Activated CD4-positive, alpha-beta memory T cell treated with anti-CD3 and anti-CD28 coated beads for 36 hours (primary cell): ENCODE measurements at regions not wholly inside any gene's neighbourhood (a gene's known extent, or its start where the extent isn't known, plus 50 kb on each side); places are given as distances from the start of the nearest gene placed in this dataset.

ENCODE experiments used
- CTCF ChIA-PET: fragments of 350-600 bp; sonication (Branson Sonifier 250); formaldehyde crosslinking; loops from one replicate; lab custom pipeline; 2021; ENCODE audit warnings: antibody characterized with exemption, inconsistent platforms; lab: Charles Lee
- POLR2A ChIA-PET: fragments of 350-600 bp; sonication (Branson Sonifier 250); formaldehyde crosslinking; loops from one replicate; lab custom pipeline; 2021; ENCODE audit warnings: antibody characterized with exemption; lab: Charles Lee
- DNase-seq: peaks from one replicate; pipeline ENCODE4 v3.0.0-alpha.2; 2020
- H3K27ac Mint-ChIP-seq: one replicate; pipeline ENCODE4 v1.8.0; 2021; ENCODE audit warnings: mixed read lengths
- H3K27me3 Mint-ChIP-seq: one replicate; pipeline ENCODE4 v1.8.0; 2021; ENCODE audit warnings: mixed read lengths
- H3K36me3 Mint-ChIP-seq: one replicate; pipeline ENCODE4 v1.8.0; 2021; ENCODE audit warnings: mixed read lengths
- H3K4me1 Mint-ChIP-seq: one replicate; pipeline ENCODE4 v1.8.0; 2021; ENCODE audit warnings: low read depth, mixed read lengths
- H3K4me3 Mint-ChIP-seq: one replicate; pipeline ENCODE4 v1.8.0; 2021; ENCODE audit warnings: mild to moderate bottlenecking, mixed read lengths
- H3K9me3 Mint-ChIP-seq: one replicate; pipeline ENCODE4 v1.8.0; 2021; ENCODE audit warnings: mixed read lengths
- intact Hi-C: fragments of 100-400 bp; cut with micrococcal nuclease; formaldehyde crosslinking; loops from one replicate; pipeline ENCODE4 v1.15.1; 2023

DNA sequence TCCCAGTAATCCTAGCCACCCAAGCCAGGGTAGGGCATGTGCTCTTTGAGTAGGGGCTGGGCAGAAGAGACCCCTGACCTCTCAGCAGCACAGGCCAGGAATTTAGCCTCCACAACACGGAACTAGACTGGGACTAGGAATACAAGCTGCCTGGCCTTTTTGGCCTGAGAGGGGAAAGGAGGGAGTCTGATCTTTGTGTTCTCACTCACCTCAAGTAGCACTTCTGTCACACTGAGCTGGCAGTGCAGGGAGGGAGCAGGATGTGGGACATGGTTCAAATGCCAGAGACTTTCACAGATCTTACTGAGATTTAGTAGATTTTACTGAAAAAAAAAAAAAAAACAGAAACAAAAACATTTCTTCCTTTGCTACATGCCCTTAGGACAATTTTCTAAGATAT, 395.2 kb downstream of the CMPK2 start:
- no peak overlapping the region for H3K4me3 Mint-ChIP-seq
- H3K4me1 Mint-ChIP-seq: no peaks in the 10 kb centered on the region
- no peak overlapping the region for H3K27ac Mint-ChIP-seq
- ChIA-PET POLR2A (no interaction called here), CTCF (no interaction called here)
- peaks cover 6% of the 10 kb centered on the region for H3K9me3 Mint-ChIP-seq
- intact Hi-C loops: no loop called here
- DNase-seq: no peak
- peaks cover 2% of the 10 kb centered on the region for H3K27me3 Mint-ChIP-seq
- no peaks in the 10 kb centered on the region for H3K36me3 Mint-ChIP-seq

DNA sequence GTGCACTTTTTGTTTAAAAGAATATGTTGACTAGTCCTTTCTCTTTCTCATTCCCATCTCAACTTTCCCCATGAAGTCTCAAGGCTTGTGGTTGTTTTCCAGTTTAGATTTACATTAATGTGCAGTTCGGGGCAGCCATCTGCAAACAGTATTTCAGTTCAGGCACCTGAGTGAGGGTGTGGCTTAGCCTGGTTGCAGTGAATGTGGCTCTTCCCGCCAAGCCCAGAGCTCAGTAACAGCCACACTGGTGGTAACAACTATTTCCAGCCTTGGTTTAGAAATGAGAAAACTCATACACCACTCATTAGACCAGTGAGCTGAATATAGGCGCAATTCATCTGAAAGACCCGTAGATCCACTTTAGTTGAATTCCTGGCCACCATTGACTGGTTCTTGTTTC, 394.3 kb downstream of the CMPK2 start:
- H3K9me3 Mint-ChIP-seq: peaks cover 5% of the 10 kb centered on the region
- no peak for DNase-seq
- H3K36me3 Mint-ChIP-seq: no peaks in the 10 kb centered on the region
- intact Hi-C loops: no loop called here
- H3K27ac Mint-ChIP-seq: no peak overlapping the region
- no peak overlapping the region for H3K4me3 Mint-ChIP-seq
- no peaks in the 10 kb centered on the region for H3K4me1 Mint-ChIP-seq
- H3K27me3 Mint-ChIP-seq: peaks cover 2% of the 10 kb centered on the region
- CTCF ChIA-PET: no interaction called here
- POLR2A ChIA-PET: no interaction called here

DNA sequence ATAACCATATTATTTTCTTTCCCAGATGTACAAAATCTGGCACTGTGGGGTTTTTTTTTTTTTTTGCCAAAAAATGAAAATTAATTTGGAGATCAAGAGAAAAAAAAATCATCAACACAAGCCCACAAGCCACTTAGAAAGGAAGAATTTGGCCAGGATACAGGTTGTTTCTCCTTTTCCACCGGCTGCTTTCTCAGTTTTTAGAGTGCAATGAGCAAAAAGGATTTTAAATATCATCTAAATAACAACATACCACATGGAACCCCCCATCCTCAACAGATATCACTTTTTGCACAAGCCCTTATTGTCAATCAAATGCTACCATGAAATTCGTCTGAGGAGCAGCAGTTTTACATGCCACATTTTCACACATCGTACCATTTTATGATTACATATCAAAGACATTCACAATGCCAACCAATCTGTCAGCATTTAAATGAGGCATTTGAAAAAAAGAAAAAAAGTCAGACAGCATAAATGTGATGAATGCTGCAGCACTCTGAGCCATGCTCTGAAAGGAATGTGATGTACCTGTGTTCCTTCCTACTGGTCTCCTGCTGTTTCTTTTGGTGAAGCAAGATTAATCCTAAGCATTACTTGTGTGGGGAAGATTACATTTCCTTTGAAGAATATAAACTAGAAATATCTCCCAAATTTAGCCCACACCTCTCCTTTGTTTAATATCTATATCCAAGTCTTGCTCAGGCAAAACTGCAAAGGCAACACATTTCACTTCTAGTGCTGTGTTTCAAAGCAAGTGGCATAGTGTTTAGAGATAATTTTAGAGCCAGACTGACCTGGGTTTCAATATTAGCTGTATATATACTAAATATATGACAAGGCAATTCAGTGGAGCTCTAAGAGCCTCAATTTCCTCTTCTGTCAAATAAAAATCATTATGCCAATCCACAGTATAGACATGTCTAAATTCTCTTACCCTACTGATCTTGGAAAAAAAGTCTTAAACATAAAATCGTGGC, 391.3 kb downstream of the CMPK2 start:
- Mint-ChIP-seq H3K4me3 (no peak overlapping the region), H3K36me3 (no peaks in the 10 kb centered on the region), H3K27ac (no peak overlapping the region), H3K9me3 (peaks cover 1% of the 10 kb centered on the region), H3K27me3 (peaks cover 2% of the 10 kb centered on the region), H3K4me1 (no peaks in the 10 kb centered on the region)
- no peak for DNase-seq
- POLR2A ChIA-PET: no interaction called here
- CTCF ChIA-PET: no interaction called here
- intact Hi-C loops: no loop called here

DNA sequence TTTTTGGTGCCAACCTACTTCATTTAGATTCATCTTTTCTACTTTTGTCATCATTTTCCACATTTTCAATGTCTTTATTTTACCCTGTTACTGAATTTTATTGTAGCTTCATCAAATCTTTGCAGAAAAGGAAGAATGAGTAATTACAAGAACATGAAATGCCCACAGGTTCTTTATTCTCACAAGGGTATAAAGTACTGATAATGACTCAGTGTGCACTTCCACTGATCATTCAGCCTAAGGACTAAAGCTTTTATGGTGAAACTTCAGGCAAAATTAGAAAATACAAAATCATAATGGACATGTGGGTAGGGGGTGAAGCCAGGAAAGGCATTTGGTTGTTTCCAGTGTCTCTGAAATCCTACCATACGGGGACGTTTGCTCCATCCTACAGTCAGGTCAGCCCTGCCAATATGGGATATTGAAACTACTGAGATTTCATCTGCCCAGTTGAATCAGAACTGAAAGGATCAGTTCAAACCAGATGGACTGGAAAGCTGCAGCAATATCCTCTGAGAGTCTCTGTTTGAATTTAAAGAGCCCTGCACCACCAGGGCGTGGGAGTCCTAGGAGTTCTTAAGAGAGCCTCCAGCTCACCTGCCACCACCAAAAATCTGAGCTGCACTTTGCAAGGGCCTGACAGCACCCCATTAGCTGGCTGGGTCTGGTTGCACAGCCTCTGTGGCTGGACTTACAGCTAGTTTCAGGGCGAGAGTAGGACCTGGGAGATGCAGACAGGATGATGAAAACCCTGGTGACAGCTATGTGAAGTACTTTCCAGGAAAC, 390.4 kb downstream of the CMPK2 start:
- Mint-ChIP-seq H3K4me1 (no peaks in the 10 kb centered on the region), H3K9me3 (peaks cover 5% of the 10 kb centered on the region), H3K27ac (no peak overlapping the region), H3K27me3 (peaks cover 2% of the 10 kb centered on the region), H3K36me3 (no peaks in the 10 kb centered on the region), H3K4me3 (no peak overlapping the region)
- intact Hi-C loops: no loop called here
- CTCF ChIA-PET: no interaction called here
- POLR2A ChIA-PET: no interaction called here
- DNase-seq: no peak

DNA sequence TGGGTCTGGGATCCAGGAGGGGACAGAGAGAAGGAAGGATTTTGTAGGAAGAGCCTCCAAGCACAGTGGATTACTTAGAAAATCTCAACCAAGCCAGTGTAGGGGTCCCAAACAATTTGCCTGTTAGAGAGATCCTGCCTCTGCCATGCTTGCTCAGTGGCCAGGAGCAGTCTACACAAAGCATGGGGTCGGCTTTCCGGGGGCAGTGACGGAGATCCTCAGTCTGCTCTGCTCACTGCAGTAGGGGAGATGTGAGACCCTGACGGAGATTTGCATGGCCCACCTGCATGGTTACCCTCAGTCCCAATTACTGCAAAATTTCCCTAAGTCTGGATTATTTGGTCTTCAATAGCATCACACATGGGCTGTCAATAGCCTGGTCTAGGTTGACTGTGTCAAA, 385.2 kb downstream of the CMPK2 start:
- POLR2A ChIA-PET: no interaction called here
- no peaks in the 10 kb centered on the region for H3K36me3 Mint-ChIP-seq

DNA sequence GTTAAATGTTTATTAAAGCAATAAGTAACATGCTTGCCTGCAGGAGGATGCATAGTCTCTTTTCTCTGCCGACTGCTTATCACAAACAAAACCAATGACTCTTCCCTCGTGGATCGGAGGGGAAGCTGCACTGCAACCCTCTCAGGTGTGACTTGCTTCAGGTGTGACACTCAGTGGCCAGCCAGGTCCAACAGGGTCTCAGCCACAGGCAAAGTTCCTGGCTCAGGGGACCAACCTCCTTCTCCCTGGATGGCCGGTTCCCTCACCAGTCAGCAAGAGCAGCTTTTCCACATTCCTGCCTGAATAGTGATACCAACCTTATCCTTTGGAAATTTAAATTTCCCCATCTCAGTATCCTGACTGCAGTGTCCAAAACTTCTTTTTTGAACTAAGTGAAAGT, 383.5 kb downstream of the CMPK2 start:
- no peak for DNase-seq
- H3K27ac Mint-ChIP-seq: no peak overlapping the region
- ChIA-PET POLR2A (no interaction called here), CTCF (no interaction called here)
- no peaks in the 10 kb centered on the region for H3K36me3 Mint-ChIP-seq
- no peak overlapping the region for H3K4me3 Mint-ChIP-seq
- intact Hi-C loops: no loop called here
- H3K9me3 Mint-ChIP-seq: peaks cover 5% of the 10 kb centered on the region
- no peaks in the 10 kb centered on the region for H3K27me3 Mint-ChIP-seq
- no peaks in the 10 kb centered on the region for H3K4me1 Mint-ChIP-seq

More for the DNA sequence above, 385.2 kb downstream of the CMPK2 start:
- intact Hi-C loops: no loop called here
- Mint-ChIP-seq H3K4me3 (no peak overlapping the region), H3K4me1 (no peaks in the 10 kb centered on the region), H3K27me3 (no peaks in the 10 kb centered on the region), H3K9me3 (peaks cover 5% of the 10 kb centered on the region), H3K27ac (no peak overlapping the region)
- DNase-seq: no peak
- CTCF ChIA-PET: no interaction called here

DNA sequence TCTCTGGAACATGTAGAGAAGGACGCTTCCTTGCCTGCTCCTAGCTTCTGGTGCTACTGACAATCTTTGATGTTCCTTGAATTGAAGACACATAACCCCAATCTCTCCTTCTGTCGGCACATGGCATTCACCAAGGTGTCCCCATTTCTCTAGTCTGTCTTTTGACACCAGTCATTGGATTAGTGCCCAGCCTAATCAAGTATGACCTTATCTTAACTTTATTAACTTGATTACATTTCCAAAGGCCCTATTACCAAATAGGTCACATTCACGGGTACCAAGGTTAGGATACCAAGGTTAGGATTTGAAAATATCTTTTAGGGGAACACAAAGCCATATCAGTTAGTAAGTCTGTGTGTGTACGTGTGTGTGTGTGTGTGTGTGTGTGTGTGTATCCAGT, 377.9 kb downstream of the CMPK2 start:
- H3K4me1 Mint-ChIP-seq: no peaks in the 10 kb centered on the region
- no peak overlapping the region for H3K4me3 Mint-ChIP-seq
- DNase-seq: no peak
- intact Hi-C loops: no loop called here
- POLR2A ChIA-PET: no interaction called here
- H3K27me3 Mint-ChIP-seq: no peaks in the 10 kb centered on the region
- CTCF ChIA-PET: no interaction called here
- H3K9me3 Mint-ChIP-seq: no peaks in the 10 kb centered on the region
- no peaks in the 10 kb centered on the region for H3K36me3 Mint-ChIP-seq
- H3K27ac Mint-ChIP-seq: no peak overlapping the region

DNA sequence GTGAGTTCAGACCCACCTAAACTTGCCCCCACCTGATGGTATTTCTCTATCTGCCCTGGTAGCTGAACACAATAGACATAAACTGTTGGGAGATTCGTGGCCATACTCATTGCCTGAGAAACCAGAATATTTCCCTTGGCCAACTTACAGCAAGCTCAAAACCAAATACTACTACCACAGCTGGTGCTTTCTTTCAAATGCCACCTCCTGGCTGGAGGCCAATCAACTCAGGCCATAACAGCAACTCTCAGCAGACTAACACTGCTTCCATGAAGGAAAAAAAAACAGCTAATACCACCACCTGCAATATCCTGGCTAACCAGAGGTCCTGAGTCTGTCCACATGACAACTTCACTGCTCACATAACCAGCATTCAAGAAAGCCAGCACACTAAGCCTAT, 373.1 kb downstream of the CMPK2 start:
- H3K27ac Mint-ChIP-seq: no peak overlapping the region
- POLR2A ChIA-PET: no interaction called here
- H3K27me3 Mint-ChIP-seq: no peaks in the 10 kb centered on the region
- DNase-seq: no peak
- no peaks in the 10 kb centered on the region for H3K36me3 Mint-ChIP-seq
- H3K4me3 Mint-ChIP-seq: no peak overlapping the region
- intact Hi-C loops: no loop called here
- no peaks in the 10 kb centered on the region for H3K4me1 Mint-ChIP-seq
- no peaks in the 10 kb centered on the region for H3K9me3 Mint-ChIP-seq
- CTCF ChIA-PET: no interaction called here

DNA sequence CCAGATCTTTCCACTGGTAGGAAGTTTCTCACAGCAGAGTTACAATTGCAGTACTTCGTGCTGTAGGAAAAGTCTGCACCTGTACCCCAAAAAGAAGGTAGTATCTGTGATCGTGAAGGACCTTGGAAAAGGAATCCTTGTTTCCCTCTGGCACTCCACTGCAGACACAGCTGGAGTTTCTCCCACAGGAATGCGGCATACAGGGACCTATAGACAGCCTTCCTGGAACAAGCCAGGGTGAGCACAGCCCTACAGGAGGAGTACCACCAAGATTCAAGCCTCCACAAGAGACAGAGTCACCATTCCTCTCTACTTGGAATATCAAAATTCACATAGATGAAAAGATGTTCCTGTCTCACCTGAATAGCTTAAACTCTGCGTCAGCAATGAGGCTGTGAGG, 372.4 kb downstream of the CMPK2 start:
- H3K9me3 Mint-ChIP-seq: no peaks in the 10 kb centered on the region
- intact Hi-C loops: no loop called here
- H3K36me3 Mint-ChIP-seq: no peaks in the 10 kb centered on the region
- H3K27ac Mint-ChIP-seq: no peak overlapping the region
- H3K4me1 Mint-ChIP-seq: no peaks in the 10 kb centered on the region
- no peak for DNase-seq
- ChIA-PET POLR2A (no interaction called here), CTCF (no interaction called here)
- no peaks in the 10 kb centered on the region for H3K27me3 Mint-ChIP-seq
- no peak overlapping the region for H3K4me3 Mint-ChIP-seq

DNA sequence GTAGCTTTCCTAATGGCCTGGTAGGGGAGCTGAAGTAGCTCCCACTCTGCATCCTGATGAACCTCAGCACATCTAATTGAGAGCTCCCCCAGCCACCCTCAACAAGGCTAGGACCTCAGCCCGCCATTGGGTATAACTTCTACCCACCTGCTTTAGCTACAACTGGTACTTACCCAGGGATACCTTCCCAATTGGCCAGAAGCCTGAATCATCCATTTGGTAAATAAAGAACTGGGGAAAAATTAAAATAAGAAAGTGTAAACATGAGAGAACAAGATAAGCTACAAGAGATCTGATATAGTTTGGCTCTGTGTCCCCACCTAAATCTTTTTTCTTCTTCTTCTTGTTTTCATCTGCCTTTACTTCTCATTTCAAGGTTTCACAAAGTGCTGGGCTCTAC, 372.0 kb downstream of the CMPK2 start:
- POLR2A ChIA-PET: no interaction called here
- Mint-ChIP-seq H3K36me3 (no peaks in the 10 kb centered on the region), H3K27ac (no peak overlapping the region), H3K4me3 (no peak overlapping the region), H3K4me1 (no peaks in the 10 kb centered on the region), H3K27me3 (no peaks in the 10 kb centered on the region), H3K9me3 (no peaks in the 10 kb centered on the region)
- DNase-seq: no peak
- CTCF ChIA-PET: no interaction called here
- intact Hi-C loops: no loop called here

DNA sequence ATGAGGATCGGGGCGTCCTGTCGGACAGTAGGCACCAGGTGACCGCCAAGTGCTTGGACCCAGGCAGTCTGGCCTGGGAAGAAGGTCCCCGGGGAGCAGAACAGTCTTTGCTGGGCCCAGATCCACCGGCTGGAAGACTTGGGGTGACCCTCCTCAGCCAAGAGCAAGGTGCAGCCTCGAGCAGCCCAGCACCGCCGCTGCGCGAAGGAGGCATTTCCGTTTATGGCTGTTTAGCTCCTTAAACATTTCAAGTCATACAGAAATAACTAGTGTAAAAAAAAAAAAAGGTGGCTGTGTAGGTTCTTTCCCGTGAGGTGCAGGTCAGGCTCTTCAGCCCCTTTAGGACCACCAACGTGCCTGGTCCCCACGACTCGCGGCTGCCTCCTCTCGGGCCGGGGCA, 370.2 kb downstream of the CMPK2 start:
- H3K4me1 Mint-ChIP-seq: no peaks in the 10 kb centered on the region
- no peak overlapping the region for H3K4me3 Mint-ChIP-seq
- H3K27me3 Mint-ChIP-seq: no peaks in the 10 kb centered on the region
- no peak for DNase-seq
- POLR2A ChIA-PET: no interaction called here
- H3K27ac Mint-ChIP-seq: no peak overlapping the region
- no peaks in the 10 kb centered on the region for H3K36me3 Mint-ChIP-seq
- intact Hi-C loops: no loop called here
- H3K9me3 Mint-ChIP-seq: no peaks in the 10 kb centered on the region
- CTCF ChIA-PET: no interaction called here

DNA sequence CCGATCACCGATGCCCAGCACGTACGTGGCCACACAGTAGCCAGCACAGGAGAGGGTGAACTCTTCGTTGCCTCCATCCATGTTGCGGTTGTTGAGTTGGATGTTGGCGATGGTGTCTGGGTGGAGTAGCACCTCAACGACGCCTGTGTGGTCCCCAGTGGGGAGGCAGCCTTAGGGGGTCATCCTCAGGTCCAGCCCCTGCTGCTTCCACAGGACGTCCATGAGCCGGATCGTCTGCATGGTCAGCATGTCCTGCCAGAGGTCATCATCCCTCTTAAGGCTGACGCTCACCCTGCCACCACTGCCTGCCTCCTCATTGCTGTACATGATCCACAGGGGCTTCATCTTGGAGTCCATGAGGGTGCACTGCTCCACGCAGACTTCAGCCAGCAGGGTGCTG, 369.3 kb downstream of the CMPK2 start:
- Mint-ChIP-seq H3K4me1 (no peaks in the 10 kb centered on the region), H3K36me3 (no peaks in the 10 kb centered on the region), H3K9me3 (no peaks in the 10 kb centered on the region), H3K27me3 (no peaks in the 10 kb centered on the region), H3K27ac (no peak overlapping the region), H3K4me3 (no peak overlapping the region)
- ChIA-PET POLR2A (no interaction called here), CTCF (no interaction called here)
- intact Hi-C loops: no loop called here
- DNase-seq: no peak
